PC-3 (cell line): ENCODE measurements at regions not wholly inside any gene's neighbourhood (a gene's known extent, or its start where the extent isn't known, plus 50 kb on each side); places are given as distances from the start of the nearest gene placed in this dataset.

Experiments
- EZH2phosphoT487 ChIP-seq: fragments of 300-600 bp; sonication (generic); IDR thresholded peaks from 2 replicates; pipeline ENCODE4 v1.6.1; 2018; ENCODE audit warnings: mild to moderate bottlenecking, antibody characterized with exemption, low read length, borderline replicate concordance
- TF ChIP-seq, protein P1 (sequence below): fragments of 300-600 bp; sonication (generic); conservative IDR thresholded peaks from 2 replicates; pipeline ENCODE4 v1.5.1; 2017; ENCODE audit warnings: antibody characterized with exemption, low read depth, mild to moderate bottlenecking, low read length

DNA sequence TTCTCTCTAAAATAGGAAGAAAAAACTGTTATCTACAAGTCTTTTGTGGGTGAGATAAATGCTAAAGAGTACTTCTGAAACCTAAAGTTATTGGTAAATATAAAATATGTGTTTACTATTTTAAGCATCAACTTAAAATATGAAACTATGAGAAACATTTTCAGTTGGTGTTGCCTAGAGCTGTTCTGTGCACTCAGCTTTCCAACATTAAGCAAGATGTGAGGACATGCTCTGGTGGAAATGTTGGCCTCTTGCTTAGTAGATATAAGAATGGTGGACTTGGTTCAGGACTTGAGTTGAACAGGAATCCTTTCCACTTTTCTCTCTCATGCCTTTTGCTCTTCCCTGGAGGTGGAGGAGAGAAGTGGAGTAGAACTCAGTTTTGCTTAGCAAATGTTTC is 164.1 kb upstream of the PELI2 start:
- TF ChIP-seq, protein P1, sequence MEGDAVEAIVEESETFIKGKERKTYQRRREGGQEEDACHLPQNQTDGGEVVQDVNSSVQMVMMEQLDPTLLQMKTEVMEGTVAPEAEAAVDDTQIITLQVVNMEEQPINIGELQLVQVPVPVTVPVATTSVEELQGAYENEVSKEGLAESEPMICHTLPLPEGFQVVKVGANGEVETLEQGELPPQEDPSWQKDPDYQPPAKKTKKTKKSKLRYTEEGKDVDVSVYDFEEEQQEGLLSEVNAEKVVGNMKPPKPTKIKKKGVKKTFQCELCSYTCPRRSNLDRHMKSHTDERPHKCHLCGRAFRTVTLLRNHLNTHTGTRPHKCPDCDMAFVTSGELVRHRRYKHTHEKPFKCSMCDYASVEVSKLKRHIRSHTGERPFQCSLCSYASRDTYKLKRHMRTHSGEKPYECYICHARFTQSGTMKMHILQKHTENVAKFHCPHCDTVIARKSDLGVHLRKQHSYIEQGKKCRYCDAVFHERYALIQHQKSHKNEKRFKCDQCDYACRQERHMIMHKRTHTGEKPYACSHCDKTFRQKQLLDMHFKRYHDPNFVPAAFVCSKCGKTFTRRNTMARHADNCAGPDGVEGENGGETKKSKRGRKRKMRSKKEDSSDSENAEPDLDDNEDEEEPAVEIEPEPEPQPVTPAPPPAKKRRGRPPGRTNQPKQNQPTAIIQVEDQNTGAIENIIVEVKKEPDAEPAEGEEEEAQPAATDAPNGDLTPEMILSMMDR = no peak
- no peak for TF ChIP-seq EZH2phosphoT487
